K562 (cell line): ENCODE measurements at regions not wholly inside any gene's neighbourhood (a gene's known extent, or its start where the extent isn't known, plus 50 kb on each side); places are given as distances from the start of the nearest gene placed in this dataset.

Experiments used
- ATAC-seq: fragments of 200-7000 bp; cut with Tn5 transposase; 3 replicates; pipeline ENCODE4 v1.9.1; 2020; ENCODE audit warnings: moderate library complexity
- BruUV-seq: library from RNA; stranded (reverse); fragments of 400-500 nt; replicated peaks from 2 replicates; lab custom pipeline; 2021; lab: Mats Ljungman, UMichigan
- CTCF ChIA-PET: fragments of 300-600 bp; formaldehyde crosslinking; extraction: SDS; loops from one replicate; lab custom pipeline; 2021; ENCODE audit warnings: low intra/inter-chr PET ratio; lab: Yijun Ruan, JAX
- POLR2A ChIA-PET: fragments of 300-600, 350-650 bp; sonication (Branson Sonifier 250); formaldehyde crosslinking; extraction: SDS; loops from one replicate; lab custom pipeline; 2021; ENCODE audit warnings: antibody characterized with exemption, inconsistent platforms; lab: Yijun Ruan, JAX
- DNase-seq, 4 experiments: peaks; one replicate each; pipeline versions ENCODE4 v3.0.0 to v3.0.0-alpha.2; 2011 to 2018; ENCODE audit warnings: low spot score in 3 of 4, mixed read lengths in 3 of 4; ENCODE audit errors: extremely low read depth in 1 of 4
- FAIRE-seq: peaks from 2 replicates; lab custom pipeline; 2011; peaks lifted over from hg19 to GRCh38; lab: Jason Lieb, UNC
- H2AFZ ChIP-seq: 2 replicates; pipeline ENCODE4 v1.6.0; 2011; ENCODE audit warnings: low read depth, low read length, control low read depth, inconsistent platforms
- H3K27ac ChIP-seq: fragments of 200-600 bp; 3 replicates; pipeline ENCODE4 v1.8.0; 2011; ENCODE audit warnings: low read depth, mild to moderate bottlenecking, control low read depth, inconsistent platforms, low read length, moderate library complexity, mixed read lengths; ENCODE audit errors: extremely low read depth
- H3K27me3 ChIP-seq, 2 experiments: fragments of 300-600 bp in 1 of 2; 2 replicates in 1 of 2; 3 replicates in 1 of 2; pipeline versions ENCODE4 v1.6.0 to v1.8.0; 2011; ENCODE audit warnings: inconsistent platforms in 2 of 2, low read length in 2 of 2, mild to moderate bottlenecking in 1 of 2, mixed read lengths in 1 of 2, moderate library complexity in 1 of 2; ENCODE audit not compliant: control insufficient read depth in 2 of 2, insufficient read depth in 2 of 2
- H3K36me3 ChIP-seq: fragments of 300-600 bp; 3 replicates; pipeline ENCODE4 v1.8.0; 2011; ENCODE audit warnings: mild to moderate bottlenecking, low read length, inconsistent platforms; ENCODE audit not compliant: control insufficient read depth, insufficient read depth
- H3K4me1 ChIP-seq, 2 experiments: fragments of 200-600 bp in 1 of 2; replicated peaks in 1 of 2; 2 replicates in 1 of 2; 3 replicates in 1 of 2; pipeline versions ENCODE4 v1.5.1 to v1.8.0; 2011; ENCODE audit warnings: inconsistent platforms in 2 of 2, low read length in 2 of 2, mild to moderate bottlenecking in 1 of 2, mixed read lengths in 1 of 2, moderate library complexity in 1 of 2; ENCODE audit not compliant: control insufficient read depth in 2 of 2, insufficient read depth in 2 of 2
- H3K4me2 ChIP-seq: 2 replicates; pipeline ENCODE4 v1.6.1; 2011; ENCODE audit warnings: low read length, control low read depth, inconsistent platforms, mixed read lengths; ENCODE audit not compliant: insufficient read depth
- H3K4me3 ChIP-seq: fragments of 200-600 bp; sonication (generic), shearing (Covaris generic); 2 replicates; pipeline ENCODE4 v1.5.1; 2016; ENCODE audit warnings: control low read depth, inconsistent platforms
- H3K79me2 ChIP-seq: fragments of 200-600 bp; 3 replicates; pipeline ENCODE4 v1.8.0; 2011; ENCODE audit warnings: low read length, inconsistent platforms; ENCODE audit not compliant: control insufficient read depth, insufficient read depth
- H3K9ac ChIP-seq, 2 experiments: 2 replicates each; pipeline versions ENCODE4 v1.6.0 to v1.6.1; 2011; ENCODE audit warnings: low read depth in 2 of 2, low read length in 2 of 2, control low read depth in 1 of 2, inconsistent platforms in 1 of 2, mild to moderate bottlenecking in 1 of 2, mixed read lengths in 1 of 2; ENCODE audit not compliant: insufficient read depth in 1 of 2
- H3K9me1 ChIP-seq: one replicate; pipeline ENCODE4 v1.6.0; 2011; ENCODE audit warnings: inconsistent platforms, mild to moderate bottlenecking, low read length, moderate library complexity; ENCODE audit not compliant: control insufficient read depth, insufficient read depth
- H3K9me3 ChIP-seq: replicated peaks from 2 replicates; pipeline ENCODE4 v1.5.1; 2011; ENCODE audit warnings: low read depth, low read length, inconsistent platforms; ENCODE audit not compliant: control insufficient read depth, insufficient read depth
- H4K20me1 ChIP-seq: replicated peaks from 2 replicates; pipeline ENCODE4 v1.6.1; 2011; ENCODE audit warnings: low read length, inconsistent platforms, mixed read lengths; ENCODE audit not compliant: control insufficient read depth, insufficient read depth
- HDAC3 ChIP-seq: fragments of 450-650 bp; IDR thresholded peaks from 2 replicates; pipeline ENCODE4 v1.6.1; 2018; ENCODE audit warnings: borderline replicate concordance, mild to moderate bottlenecking, moderate library complexity; ENCODE audit not compliant: partially characterized antibody
- KAT8 ChIP-seq: fragments of 450-650 bp; IDR thresholded peaks from 2 replicates; pipeline ENCODE4 v1.6.1; 2016; ENCODE audit warnings: low read depth, mild to moderate bottlenecking
- NCOA1 ChIP-seq: fragments of 450-650 bp; IDR thresholded peaks from 2 replicates; pipeline ENCODE4 v1.6.1; 2016; ENCODE audit warnings: low read depth
- NFRKB ChIP-seq: fragments of 450-650 bp; IDR thresholded peaks from 2 replicates; pipeline ENCODE4 v1.6.1; 2016; ENCODE audit warnings: low read depth
- PCBP2 ChIP-seq: fragments of 200-400 bp; formaldehyde crosslinking; IDR thresholded peaks from 2 replicates; pipeline ENCODE4 v1.6.1; 2018; ENCODE audit warnings: low read length, low read depth, mild to moderate bottlenecking, moderate library complexity; ENCODE audit not compliant: poor library complexity, severe bottlenecking
- STAG1 ChIP-seq: sonication (generic); formaldehyde crosslinking; IDR thresholded peaks from 2 replicates; pipeline ENCODE4 v1.5.0; 2020; ENCODE audit warnings: missing genetic modification reagents, borderline replicate concordance
- TEAD1 ChIP-seq, 2 experiments: fragments of 450-650 bp in 1 of 2; sonication (generic) in 1 of 2; formaldehyde crosslinking; IDR thresholded peaks; 2 replicates each; pipeline versions ENCODE4 v1.4.0 to v1.8.0; 2020 to 2022; ENCODE audit warnings: mild to moderate bottlenecking in 2 of 2, missing genetic modification reagents in 1 of 2
- TRIM28 ChIP-seq: fragments of 450-650 bp; IDR thresholded peaks from 2 replicates; pipeline ENCODE4 v1.6.1; 2017
- ZNF143 ChIP-seq: sonication (generic); formaldehyde crosslinking; IDR thresholded peaks from 2 replicates; pipeline ENCODE4 v1.9.0; 2022; ENCODE audit warnings: mild to moderate bottlenecking, missing genetic modification reagents
- ZNF197 ChIP-seq: fragments of 200-800 bp; sonication (Bioruptor generic); IDR thresholded peaks from 2 replicates; pipeline ENCODE4 v1.6.1; 2016; ENCODE audit warnings: low read depth, missing genetic modification characterization, missing compliant biosample characterization
- in situ Hi-C: fragments of 300-500 bp; cut with MboI; formaldehyde crosslinking; loops from 4 replicates; pipeline ENCODE4 v1.15.0; 2018; ENCODE audit warnings: inconsistent platforms, mixed read lengths
- intact Hi-C: fragments of 100-400 bp; cut with micrococcal nuclease; formaldehyde crosslinking; loops from 2 replicates; pipeline ENCODE4 v1.14.2; 2022
- TF ChIP-seq, protein P1 (sequence below): sonication (generic); formaldehyde crosslinking; IDR thresholded peaks from 2 replicates; pipeline ENCODE4 v1.8.0; 2022; ENCODE audit warnings: mild to moderate bottlenecking, missing genetic modification reagents, borderline replicate concordance
- TF ChIP-seq, protein P2 (sequence below): fragments of 250-450 bp; sonication (Bioruptor Pico); IDR thresholded peaks from 2 replicates; pipeline ENCODE4 v1.9.0; 2021; ENCODE audit warnings: mild to moderate bottlenecking, inconsistent platforms
- TF ChIP-seq, protein P3 (sequence below): fragments of 250-450 bp; sonication (Bioruptor Pico); IDR thresholded peaks from 2 replicates; pipeline ENCODE4 v1.5.0; 2021; ENCODE audit warnings: mild to moderate bottlenecking, moderate library complexity
- TF ChIP-seq, protein P4 (sequence below): fragments of 450-650 bp; IDR thresholded peaks from 2 replicates; pipeline ENCODE4 v1.6.1; 2016; ENCODE audit warnings: antibody characterized with exemption

DNA sequence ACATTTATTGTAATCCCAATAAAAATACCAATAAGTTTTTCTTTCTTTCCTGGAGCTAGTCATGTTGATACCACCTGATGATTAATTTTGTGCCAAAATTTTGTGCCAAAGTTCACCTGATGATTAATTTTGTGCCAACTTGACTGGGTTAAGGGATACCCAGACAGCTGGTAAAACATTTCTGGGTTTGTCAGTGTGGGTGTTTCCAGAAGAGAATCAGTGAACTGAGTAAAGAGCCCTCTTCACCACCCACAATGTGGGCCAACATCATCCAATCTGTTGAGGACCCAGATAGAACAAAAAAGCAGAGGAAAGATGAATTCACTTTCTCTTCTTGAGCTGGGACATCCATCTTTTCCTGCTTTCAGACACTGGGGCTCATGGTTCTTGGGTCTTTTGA, 292.9 kb downstream of the LMO7 start:
- CTCF ChIA-PET: no interaction called here
- intact Hi-C loops: no loop called here
- in situ Hi-C loops: no loop called here
- no peak overlapping the region for H3K4me2 ChIP-seq
- H4K20me1 ChIP-seq: no peaks in the 10 kb centered on the region
- no TSS peak for BruUV-seq
- ATAC-seq (no peak), DNase-seq (no peak), FAIRE-seq (no peak)
- no peaks in the 10 kb centered on the region for H3K4me1 ChIP-seq
- H3K9ac ChIP-seq: no peak overlapping the region
- POLR2A ChIA-PET: no interaction called here
- no peak overlapping the region for H3K27ac ChIP-seq
- H3K79me2 ChIP-seq: no peaks in the 10 kb centered on the region
- H3K9me1 ChIP-seq: no peaks in the 10 kb centered on the region
- no peaks in the 10 kb centered on the region for H3K9me3 ChIP-seq
- no peak overlapping the region for H2AFZ ChIP-seq
- H3K27me3 ChIP-seq: no peaks in the 10 kb centered on the region
- no peaks in the 10 kb centered on the region for H3K36me3 ChIP-seq
- H3K4me3 ChIP-seq: no peak overlapping the region
- no peak for TF ChIP-seq TEAD1 (CRISPR knock-in tag; IDR thresholded peaks at IDR 0.05)
- TF ChIP-seq STAG1: no peak
- no peak for TF ChIP-seq TRIM28
- TF ChIP-seq, protein P1, sequence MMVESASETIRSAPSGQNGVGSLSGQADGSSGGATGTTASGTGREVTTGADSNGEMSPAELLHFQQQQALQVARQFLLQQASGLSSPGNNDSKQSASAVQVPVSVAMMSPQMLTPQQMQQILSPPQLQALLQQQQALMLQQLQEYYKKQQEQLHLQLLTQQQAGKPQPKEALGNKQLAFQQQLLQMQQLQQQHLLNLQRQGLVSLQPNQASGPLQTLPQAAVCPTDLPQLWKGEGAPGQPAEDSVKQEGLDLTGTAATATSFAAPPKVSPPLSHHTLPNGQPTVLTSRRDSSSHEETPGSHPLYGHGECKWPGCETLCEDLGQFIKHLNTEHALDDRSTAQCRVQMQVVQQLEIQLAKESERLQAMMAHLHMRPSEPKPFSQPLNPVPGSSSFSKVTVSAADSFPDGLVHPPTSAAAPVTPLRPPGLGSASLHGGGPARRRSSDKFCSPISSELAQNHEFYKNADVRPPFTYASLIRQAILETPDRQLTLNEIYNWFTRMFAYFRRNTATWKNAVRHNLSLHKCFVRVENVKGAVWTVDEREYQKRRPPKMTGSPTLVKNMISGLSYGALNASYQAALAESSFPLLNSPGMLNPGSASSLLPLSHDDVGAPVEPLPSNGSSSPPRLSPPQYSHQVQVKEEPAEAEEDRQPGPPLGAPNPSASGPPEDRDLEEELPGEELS (CRISPR knock-in tag): no peak
- no peak for TF ChIP-seq NCOA1
- no peak for TF ChIP-seq PCBP2
- TF ChIP-seq ZNF197: no peak
- TF ChIP-seq, protein P2, sequence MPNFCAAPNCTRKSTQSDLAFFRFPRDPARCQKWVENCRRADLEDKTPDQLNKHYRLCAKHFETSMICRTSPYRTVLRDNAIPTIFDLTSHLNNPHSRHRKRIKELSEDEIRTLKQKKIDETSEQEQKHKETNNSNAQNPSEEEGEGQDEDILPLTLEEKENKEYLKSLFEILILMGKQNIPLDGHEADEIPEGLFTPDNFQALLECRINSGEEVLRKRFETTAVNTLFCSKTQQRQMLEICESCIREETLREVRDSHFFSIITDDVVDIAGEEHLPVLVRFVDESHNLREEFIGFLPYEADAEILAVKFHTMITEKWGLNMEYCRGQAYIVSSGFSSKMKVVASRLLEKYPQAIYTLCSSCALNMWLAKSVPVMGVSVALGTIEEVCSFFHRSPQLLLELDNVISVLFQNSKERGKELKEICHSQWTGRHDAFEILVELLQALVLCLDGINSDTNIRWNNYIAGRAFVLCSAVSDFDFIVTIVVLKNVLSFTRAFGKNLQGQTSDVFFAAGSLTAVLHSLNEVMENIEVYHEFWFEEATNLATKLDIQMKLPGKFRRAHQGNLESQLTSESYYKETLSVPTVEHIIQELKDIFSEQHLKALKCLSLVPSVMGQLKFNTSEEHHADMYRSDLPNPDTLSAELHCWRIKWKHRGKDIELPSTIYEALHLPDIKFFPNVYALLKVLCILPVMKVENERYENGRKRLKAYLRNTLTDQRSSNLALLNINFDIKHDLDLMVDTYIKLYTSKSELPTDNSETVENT (CRISPR knock-in tag): no peak
- TF ChIP-seq HDAC3: no peak
- TF ChIP-seq NFRKB: no peak
- no peak for TF ChIP-seq ZNF143
- TF ChIP-seq KAT8: no peak
- TF ChIP-seq, protein P3, sequence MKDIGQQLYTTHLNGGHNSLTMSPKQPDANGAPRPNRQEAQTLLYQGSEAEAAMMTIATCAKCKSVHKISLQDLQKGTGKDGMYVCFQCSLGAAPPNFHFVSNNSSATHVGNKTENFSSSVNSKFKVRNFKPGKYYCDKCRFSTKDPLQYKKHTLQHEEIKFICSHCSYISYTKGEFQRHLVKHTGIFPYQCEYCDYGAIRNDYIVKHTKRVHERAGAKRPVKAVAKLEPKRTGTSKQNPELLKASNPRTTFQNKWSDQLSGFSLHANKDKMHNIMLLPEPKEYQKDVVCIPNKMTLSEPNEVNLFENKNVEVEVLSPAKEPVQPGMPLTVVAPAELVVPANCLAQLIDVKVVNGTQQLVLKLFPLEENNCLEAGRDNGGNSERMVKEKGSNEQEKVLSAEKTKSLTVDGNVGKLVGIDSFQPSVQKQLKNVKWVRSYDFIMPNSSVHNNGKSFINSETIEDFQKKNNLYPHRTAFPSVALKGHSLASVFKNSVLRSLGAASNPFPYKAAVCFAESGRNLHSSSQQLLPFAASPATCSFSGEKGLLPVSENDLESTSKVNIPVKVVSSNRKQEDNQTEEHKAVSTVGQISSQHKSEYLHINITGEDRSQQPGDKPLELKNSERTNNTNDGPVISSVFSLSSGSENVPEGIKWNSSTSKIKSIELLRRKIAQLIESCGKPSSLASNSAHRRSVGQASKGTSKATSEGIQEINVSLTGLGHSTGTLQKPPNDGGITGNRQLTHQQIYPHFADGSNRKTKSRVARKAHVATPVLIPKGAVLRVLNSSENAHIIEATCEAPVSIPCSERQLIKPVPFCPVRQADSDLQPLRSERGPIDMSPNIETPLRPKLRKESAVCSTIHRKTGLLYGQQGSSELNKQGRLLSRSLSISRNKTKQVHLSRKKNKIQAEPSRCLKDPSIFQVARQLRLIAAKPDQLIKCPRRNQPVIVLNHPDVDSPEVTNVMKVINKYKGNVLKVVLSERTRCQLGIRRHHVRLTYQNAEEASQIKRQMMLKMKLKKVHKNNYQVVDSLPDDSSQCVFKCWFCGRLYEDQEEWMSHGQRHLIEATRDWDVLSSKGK: no peak
- TF ChIP-seq, protein P4, sequence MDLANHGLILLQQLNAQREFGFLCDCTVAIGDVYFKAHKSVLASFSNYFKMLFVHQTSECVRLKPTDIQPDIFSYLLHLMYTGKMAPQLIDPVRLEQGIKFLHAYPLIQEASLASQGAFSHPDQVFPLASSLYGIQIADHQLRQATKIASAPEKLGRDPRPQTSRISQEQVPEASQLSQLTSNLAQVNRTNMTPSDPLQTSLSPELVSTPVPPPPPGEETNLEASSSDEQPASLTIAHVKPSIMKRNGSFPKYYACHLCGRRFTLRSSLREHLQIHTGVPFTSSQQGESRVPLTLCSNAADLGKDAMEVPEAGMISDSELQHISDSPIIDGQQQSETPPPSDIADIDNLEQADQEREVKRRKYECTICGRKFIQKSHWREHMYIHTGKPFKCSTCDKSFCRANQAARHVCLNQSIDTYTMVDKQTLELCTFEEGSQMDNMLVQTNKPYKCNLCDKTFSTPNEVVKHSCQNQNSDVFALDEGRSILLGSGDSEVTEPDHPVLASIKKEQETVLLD: no peak
